WTC11 (cell line): ENCODE measurements at regions not wholly inside any gene's neighbourhood (a gene's known extent, or its start where the extent isn't known, plus 50 kb on each side); places are given as distances from the start of the nearest gene placed in this dataset.

Experiments used
- ATAC-seq: fragments of 200-7000 bp; cut with Tn5 transposase; 2 replicates; pipeline ENCODE4 v1.10.0; 2021; ENCODE audit warnings: mild to moderate bottlenecking, moderate library complexity
- CTCF ChIA-PET: fragments of 300-600 bp; sonication (Branson Sonifier 250); formaldehyde crosslinking; loops from one replicate; lab custom pipeline; 2021; ENCODE audit warnings: antibody characterized with exemption; lab: Charles Lee
- POLR2A ChIA-PET: fragments of 350-600 bp; sonication (Branson Sonifier 250); formaldehyde crosslinking; loops from one replicate; lab custom pipeline; 2021; ENCODE audit warnings: antibody characterized with exemption; lab: Charles Lee
- DNase-seq: peaks from one replicate; pipeline ENCODE4 v3.0.0; 2021; ENCODE audit warnings: low spot score
- H3K27ac Mint-ChIP-seq: 2 replicates; pipeline ENCODE4 v1.8.0; 2021; ENCODE audit warnings: mixed read lengths
- H3K27me3 Mint-ChIP-seq: 2 replicates; pipeline ENCODE4 v1.8.0; 2021; ENCODE audit warnings: low read depth, mild to moderate bottlenecking, moderate library complexity, mixed read lengths
- H3K36me3 Mint-ChIP-seq: 2 replicates; pipeline ENCODE4 v1.8.0; 2021; ENCODE audit warnings: mixed read lengths
- H3K4me1 Mint-ChIP-seq: 2 replicates; pipeline ENCODE4 v1.8.0; 2022; ENCODE audit warnings: mixed read lengths
- H3K4me3 Mint-ChIP-seq: 2 replicates; pipeline ENCODE4 v1.8.0; 2021; ENCODE audit warnings: mild to moderate bottlenecking, moderate library complexity, mixed read lengths
- H3K9me3 Mint-ChIP-seq: 2 replicates; pipeline ENCODE4 v1.8.0; 2021; ENCODE audit warnings: mixed read lengths
- ATF6 ChIP-seq: sonication (generic); formaldehyde crosslinking; IDR thresholded peaks from 2 replicates; pipeline ENCODE4 v1.8.1; 2023; ENCODE audit warnings: mild to moderate bottlenecking, missing genetic modification reagents
- CDX4 ChIP-seq: fragments of 250-450 bp; sonication (Bioruptor Pico); IDR thresholded peaks from 2 replicates; pipeline ENCODE4 v1.9.0; 2021; ENCODE audit warnings: moderate library complexity, mild to moderate bottlenecking, inconsistent platforms, borderline replicate concordance
- ETV6 ChIP-seq: sonication (generic); formaldehyde crosslinking; IDR thresholded peaks from 2 replicates; pipeline ENCODE4 v1.8.1; 2022; ENCODE audit warnings: mild to moderate bottlenecking, missing genetic modification reagents
- FOXJ3 ChIP-seq: sonication (generic); formaldehyde crosslinking; IDR thresholded peaks from 2 replicates; pipeline ENCODE4 v1.9.0; 2021; ENCODE audit warnings: missing genetic modification reagents, mild to moderate bottlenecking, borderline replicate concordance
- GABPB1 ChIP-seq: sonication (generic); formaldehyde crosslinking; IDR thresholded peaks from 2 replicates; pipeline ENCODE4 v1.8.1; 2023; ENCODE audit warnings: mild to moderate bottlenecking, missing genetic modification reagents
- GTF2I ChIP-seq: fragments of 250-450 bp; sonication (Bioruptor Pico); conservative IDR thresholded peaks from 2 replicates; pipeline ENCODE4 v1.4.0; 2021; ENCODE audit warnings: mild to moderate bottlenecking
- IRF1 ChIP-seq: sonication (generic); formaldehyde crosslinking; IDR thresholded peaks from 2 replicates; pipeline ENCODE4 v1.8.0; 2023; ENCODE audit warnings: missing genetic modification reagents
- JAZF1 ChIP-seq: fragments of 250-450 bp; sonication (Bioruptor Pico); IDR thresholded peaks from 2 replicates; pipeline ENCODE4 v1.9.0; 2021; ENCODE audit warnings: moderate library complexity, mild to moderate bottlenecking, inconsistent platforms
- NR1H2 ChIP-seq: sonication (generic); formaldehyde crosslinking; IDR thresholded peaks from 2 replicates; pipeline ENCODE4 v1.9.0; 2021; ENCODE audit warnings: mild to moderate bottlenecking, moderate library complexity, missing genetic modification reagents
- NR2C2 ChIP-seq: sonication (generic); formaldehyde crosslinking; IDR thresholded peaks from 2 replicates; pipeline ENCODE4 v1.8.0; 2022; ENCODE audit warnings: mild to moderate bottlenecking, missing genetic modification reagents
- TCF7 ChIP-seq: sonication (generic); formaldehyde crosslinking; IDR thresholded peaks from 2 replicates; pipeline ENCODE4 v1.8.0; 2022; ENCODE audit warnings: mild to moderate bottlenecking, low read depth, missing genetic modification reagents, moderate library complexity
- ZNF121 ChIP-seq: sonication (generic); formaldehyde crosslinking; IDR thresholded peaks from 2 replicates; pipeline ENCODE4 v1.8.0; 2023; ENCODE audit warnings: missing genetic modification reagents
- ZNF138 ChIP-seq: sonication (generic); formaldehyde crosslinking; conservative IDR thresholded peaks from 2 replicates; pipeline ENCODE4 v1.8.1; 2022; ENCODE audit warnings: mild to moderate bottlenecking, moderate library complexity, missing genetic modification reagents
- ZNF263 ChIP-seq: sonication (generic); formaldehyde crosslinking; IDR thresholded peaks from 2 replicates; pipeline ENCODE4 v1.8.1; 2022; ENCODE audit warnings: low read depth, mild to moderate bottlenecking, moderate library complexity, missing genetic modification reagents
- ZNF396 ChIP-seq: fragments of 250-450 bp; sonication (Bioruptor Pico); IDR thresholded peaks from 2 replicates; pipeline ENCODE4 v1.8.0; 2021; ENCODE audit warnings: mild to moderate bottlenecking, moderate library complexity, borderline replicate concordance
- ZNF671 ChIP-seq: fragments of 250-450 bp; sonication (Bioruptor Pico); IDR thresholded peaks from 2 replicates; pipeline ENCODE4 v1.8.0; 2021; ENCODE audit warnings: mild to moderate bottlenecking
- TF ChIP-seq, protein P1 (sequence below): fragments of 250-450 bp; sonication (Bioruptor Pico); IDR thresholded peaks from 2 replicates; pipeline ENCODE4 v1.9.0; 2021; ENCODE audit warnings: mild to moderate bottlenecking, borderline replicate concordance
- TF ChIP-seq, protein P2 (sequence below): sonication (generic); formaldehyde crosslinking; IDR thresholded peaks from 2 replicates; pipeline ENCODE4 v1.8.0; 2022; ENCODE audit warnings: mild to moderate bottlenecking, missing genetic modification reagents
- TF ChIP-seq, protein P3 (sequence below): sonication (generic); formaldehyde crosslinking; conservative IDR thresholded peaks from 2 replicates; pipeline ENCODE4 v1.8.1; 2022; ENCODE audit warnings: mild to moderate bottlenecking, missing genetic modification reagents
- TF ChIP-seq, protein P4 (sequence below): fragments of 250-450 bp; sonication (Bioruptor Pico); IDR thresholded peaks from 2 replicates; pipeline ENCODE4 v1.8.0; 2021; ENCODE audit warnings: mild to moderate bottlenecking

DNA sequence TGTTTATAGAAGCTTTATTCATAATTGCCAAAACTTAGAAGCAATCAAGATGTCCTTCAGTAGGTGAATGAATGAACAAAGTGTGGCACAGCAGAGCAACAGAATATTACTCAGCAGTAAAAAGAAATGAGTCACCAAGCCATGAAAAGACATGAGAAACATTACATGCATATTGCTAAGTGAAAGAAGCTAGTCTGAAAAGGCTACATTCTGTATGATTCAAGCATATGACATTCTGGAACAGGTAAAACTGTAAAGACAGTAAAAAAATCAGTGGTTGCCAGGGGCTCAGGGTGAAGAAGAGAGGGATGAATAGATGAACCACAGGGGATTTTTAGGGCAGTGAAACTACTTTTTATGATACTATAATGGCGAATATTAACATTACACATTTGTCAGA is 80.9 kb upstream of the APBB1IP start:
- Mint-ChIP-seq H3K9me3 (no peaks in the 10 kb centered on the region), H3K4me3 (no peak overlapping the region), H3K4me1 (peaks cover 13% of the 10 kb centered on the region), H3K27ac (no peak overlapping the region), H3K36me3 (no peaks in the 10 kb centered on the region), H3K27me3 (peaks cover 5% of the 10 kb centered on the region; the same call in 1 of the 2 replicates)
- TF ChIP-seq ZNF121 (CRISPR knock-in tag) (no peak), NR1H2 (CRISPR knock-in tag) (no peak), ZNF671 (CRISPR knock-in tag) (no peak), FOXJ3 (no peak), ZNF263 (CRISPR knock-in tag) (no peak), CDX4 (CRISPR knock-in tag) (no peak), GTF2I (CRISPR knock-in tag) (no peak), ETV6 (CRISPR knock-in tag) (no peak), GABPB1 (no peak), ZNF138 (CRISPR knock-in tag) (no peak), NR2C2 (CRISPR knock-in tag) (no peak)
- TF ChIP-seq, protein P1, sequence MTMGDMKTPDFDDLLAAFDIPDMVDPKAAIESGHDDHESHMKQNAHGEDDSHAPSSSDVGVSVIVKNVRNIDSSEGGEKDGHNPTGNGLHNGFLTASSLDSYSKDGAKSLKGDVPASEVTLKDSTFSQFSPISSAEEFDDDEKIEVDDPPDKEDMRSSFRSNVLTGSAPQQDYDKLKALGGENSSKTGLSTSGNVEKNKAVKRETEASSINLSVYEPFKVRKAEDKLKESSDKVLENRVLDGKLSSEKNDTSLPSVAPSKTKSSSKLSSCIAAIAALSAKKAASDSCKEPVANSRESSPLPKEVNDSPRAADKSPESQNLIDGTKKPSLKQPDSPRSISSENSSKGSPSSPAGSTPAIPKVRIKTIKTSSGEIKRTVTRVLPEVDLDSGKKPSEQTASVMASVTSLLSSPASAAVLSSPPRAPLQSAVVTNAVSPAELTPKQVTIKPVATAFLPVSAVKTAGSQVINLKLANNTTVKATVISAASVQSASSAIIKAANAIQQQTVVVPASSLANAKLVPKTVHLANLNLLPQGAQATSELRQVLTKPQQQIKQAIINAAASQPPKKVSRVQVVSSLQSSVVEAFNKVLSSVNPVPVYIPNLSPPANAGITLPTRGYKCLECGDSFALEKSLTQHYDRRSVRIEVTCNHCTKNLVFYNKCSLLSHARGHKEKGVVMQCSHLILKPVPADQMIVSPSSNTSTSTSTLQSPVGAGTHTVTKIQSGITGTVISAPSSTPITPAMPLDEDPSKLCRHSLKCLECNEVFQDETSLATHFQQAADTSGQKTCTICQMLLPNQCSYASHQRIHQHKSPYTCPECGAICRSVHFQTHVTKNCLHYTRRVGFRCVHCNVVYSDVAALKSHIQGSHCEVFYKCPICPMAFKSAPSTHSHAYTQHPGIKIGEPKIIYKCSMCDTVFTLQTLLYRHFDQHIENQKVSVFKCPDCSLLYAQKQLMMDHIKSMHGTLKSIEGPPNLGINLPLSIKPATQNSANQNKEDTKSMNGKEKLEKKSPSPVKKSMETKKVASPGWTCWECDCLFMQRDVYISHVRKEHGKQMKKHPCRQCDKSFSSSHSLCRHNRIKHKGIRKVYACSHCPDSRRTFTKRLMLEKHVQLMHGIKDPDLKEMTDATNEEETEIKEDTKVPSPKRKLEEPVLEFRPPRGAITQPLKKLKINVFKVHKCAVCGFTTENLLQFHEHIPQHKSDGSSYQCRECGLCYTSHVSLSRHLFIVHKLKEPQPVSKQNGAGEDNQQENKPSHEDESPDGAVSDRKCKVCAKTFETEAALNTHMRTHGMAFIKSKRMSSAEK (CRISPR knock-in tag) = no peak
- TF ChIP-seq, protein P2, sequence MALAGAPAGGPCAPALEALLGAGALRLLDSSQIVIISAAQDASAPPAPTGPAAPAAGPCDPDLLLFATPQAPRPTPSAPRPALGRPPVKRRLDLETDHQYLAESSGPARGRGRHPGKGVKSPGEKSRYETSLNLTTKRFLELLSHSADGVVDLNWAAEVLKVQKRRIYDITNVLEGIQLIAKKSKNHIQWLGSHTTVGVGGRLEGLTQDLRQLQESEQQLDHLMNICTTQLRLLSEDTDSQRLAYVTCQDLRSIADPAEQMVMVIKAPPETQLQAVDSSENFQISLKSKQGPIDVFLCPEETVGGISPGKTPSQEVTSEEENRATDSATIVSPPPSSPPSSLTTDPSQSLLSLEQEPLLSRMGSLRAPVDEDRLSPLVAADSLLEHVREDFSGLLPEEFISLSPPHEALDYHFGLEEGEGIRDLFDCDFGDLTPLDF (CRISPR knock-in tag) = no peak
- ChIA-PET CTCF (interaction anchor here (1.4 kb wide), 1 partner anchor 177 kb away, joined by 3 read pairs; no protein-coding TSS in a partner anchor), POLR2A (no interaction called here)
- no peak for ATAC-seq
- DNase-seq = no peak

GRCh38 chr10:26358071-26358470 is 80.1 kb upstream of the APBB1IP start:
- ChIA-PET CTCF (no interaction called here), POLR2A (no interaction called here)
- Mint-ChIP-seq H3K36me3 (no peaks in the 10 kb centered on the region), H3K4me3 (no peak overlapping the region), H3K27me3 (peaks cover 5% of the 10 kb centered on the region; the same call in 1 of the 2 replicates), H3K27ac (no peak overlapping the region), H3K4me1 (peaks cover 8% of the 10 kb centered on the region), H3K9me3 (no peaks in the 10 kb centered on the region)
- DNase-seq (no peak), ATAC-seq (no peak)
- TF ChIP-seq ZNF263 (CRISPR knock-in tag) (no peak), ZNF121 (CRISPR knock-in tag) (no peak), JAZF1 (CRISPR knock-in tag) (no peak), ATF6 (no peak), ZNF138 (CRISPR knock-in tag) (no peak), ZNF671 (CRISPR knock-in tag) (no peak), TCF7 (no peak), CDX4 (CRISPR knock-in tag) (no peak), IRF1 (CRISPR knock-in tag) (no peak), ZNF396 (no peak)
- TF ChIP-seq, protein P3, sequence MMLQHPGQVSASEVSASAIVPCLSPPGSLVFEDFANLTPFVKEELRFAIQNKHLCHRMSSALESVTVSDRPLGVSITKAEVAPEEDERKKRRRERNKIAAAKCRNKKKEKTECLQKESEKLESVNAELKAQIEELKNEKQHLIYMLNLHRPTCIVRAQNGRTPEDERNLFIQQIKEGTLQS (CRISPR knock-in tag) = no peak
- TF ChIP-seq, protein P4, sequence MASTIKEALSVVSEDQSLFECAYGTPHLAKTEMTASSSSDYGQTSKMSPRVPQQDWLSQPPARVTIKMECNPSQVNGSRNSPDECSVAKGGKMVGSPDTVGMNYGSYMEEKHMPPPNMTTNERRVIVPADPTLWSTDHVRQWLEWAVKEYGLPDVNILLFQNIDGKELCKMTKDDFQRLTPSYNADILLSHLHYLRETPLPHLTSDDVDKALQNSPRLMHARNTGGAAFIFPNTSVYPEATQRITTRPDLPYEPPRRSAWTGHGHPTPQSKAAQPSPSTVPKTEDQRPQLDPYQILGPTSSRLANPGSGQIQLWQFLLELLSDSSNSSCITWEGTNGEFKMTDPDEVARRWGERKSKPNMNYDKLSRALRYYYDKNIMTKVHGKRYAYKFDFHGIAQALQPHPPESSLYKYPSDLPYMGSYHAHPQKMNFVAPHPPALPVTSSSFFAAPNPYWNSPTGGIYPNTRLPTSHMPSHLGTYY = no peak
